SU-DHL-6 (cell line): ENCODE measurements at regions not wholly inside any gene's neighbourhood (a gene's known extent, or its start where the extent isn't known, plus 50 kb on each side); places are given as distances from the start of the nearest gene placed in this dataset.

Experiments used
- CTCF ChIP-seq: fragments of 200-600 bp; sonication (generic); IDR thresholded peaks from one replicate; pipeline ENCODE4 v1.5.1; 2017; ENCODE audit warnings: antibody characterized with exemption, mild to moderate bottlenecking, low read length, moderate library complexity; ENCODE audit not compliant: insufficient read depth, poor library complexity, severe bottlenecking
- EZH2phosphoT487 ChIP-seq: fragments of 200-600 bp; sonication (generic), shearing (Covaris generic); conservative IDR thresholded peaks from 2 replicates; pipeline ENCODE4 v1.6.1; 2018; ENCODE audit warnings: mild to moderate bottlenecking, antibody characterized with exemption, low read length, moderate library complexity, mixed read lengths

- no peak for TF ChIP-seq CTCF
- TF ChIP-seq EZH2phosphoT487: no peak
Observed at GRCh38 chr3:104032283-104032682, 1334.4 kb upstream of the ALCAM start.
